ENCODE measurements at regions not wholly inside any gene's neighbourhood (a gene's known extent, or its start where the extent isn't known, plus 50 kb on each side); places are given as distances from the start of the nearest gene placed in this dataset.

DNA sequence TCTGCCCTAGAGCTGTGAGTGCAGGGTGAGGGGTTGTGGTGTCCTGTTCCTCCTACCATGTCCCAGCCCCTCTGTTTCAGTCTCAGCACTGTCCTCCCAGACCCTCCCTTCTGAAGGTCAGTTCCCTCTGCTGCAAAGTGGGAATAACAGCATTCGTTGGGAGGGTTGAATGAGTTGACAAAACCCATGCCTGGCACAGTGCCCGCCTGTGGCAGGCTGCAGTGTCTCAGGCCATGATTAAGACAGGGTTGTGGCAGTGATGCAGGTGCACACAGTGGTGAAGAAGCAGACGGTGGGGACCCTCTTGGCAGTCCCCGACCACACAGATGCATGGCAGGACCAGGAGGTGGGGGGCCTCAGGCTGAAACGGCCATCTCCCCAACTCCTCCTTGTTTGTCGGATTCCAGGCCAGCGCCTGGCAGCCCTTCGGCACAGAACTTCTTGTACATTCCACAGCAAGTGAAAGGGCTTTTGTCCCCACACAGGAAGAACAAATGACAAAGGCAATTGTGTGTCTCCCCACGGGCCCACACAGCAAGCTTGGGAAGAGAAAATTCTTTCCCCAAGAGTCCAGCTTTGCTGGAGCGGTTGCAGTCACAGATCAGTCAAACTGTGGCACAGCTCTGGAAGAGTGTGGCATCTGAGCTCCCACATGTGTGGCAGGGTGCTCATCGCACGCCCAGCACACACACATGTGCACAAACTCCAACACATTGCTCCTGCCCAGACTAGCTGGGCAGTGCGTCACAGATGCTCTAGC, 58.1 kb upstream of the EPCAM start:
- no peaks in the 10 kb centered on the region for H3K36me3 ChIP-seq (ENCODE audit: insufficient read depth in 1 of 2, low read depth in 1 of 2)
- intact Hi-C loops (cut with DNase I), result no loop called here
- no peaks in the 10 kb centered on the region for H3K9me3 ChIP-seq
- ATAC-seq (peak; percentile 47 to 75 (median 68)), DNase-seq (peak in 1 of 2 donors; percentile 31)
- peak overlapping the region; percentile 48 for H3K27ac ChIP-seq
- WGBS, 3 donors, result 47 to 63% (median 49%) methylated on average over 13 of the region's 13 CpGs
- H3K4me3 ChIP-seq, result no peak overlapping the region
- peaks cover 15% of the 10 kb centered on the region for H3K4me1 ChIP-seq
- H3K27me3 ChIP-seq (ENCODE audit: insufficient read depth in 3 of 3, low read length in 2 of 3), result no peaks in the 10 kb centered on the region
- TF ChIP-seq, protein P1, sequence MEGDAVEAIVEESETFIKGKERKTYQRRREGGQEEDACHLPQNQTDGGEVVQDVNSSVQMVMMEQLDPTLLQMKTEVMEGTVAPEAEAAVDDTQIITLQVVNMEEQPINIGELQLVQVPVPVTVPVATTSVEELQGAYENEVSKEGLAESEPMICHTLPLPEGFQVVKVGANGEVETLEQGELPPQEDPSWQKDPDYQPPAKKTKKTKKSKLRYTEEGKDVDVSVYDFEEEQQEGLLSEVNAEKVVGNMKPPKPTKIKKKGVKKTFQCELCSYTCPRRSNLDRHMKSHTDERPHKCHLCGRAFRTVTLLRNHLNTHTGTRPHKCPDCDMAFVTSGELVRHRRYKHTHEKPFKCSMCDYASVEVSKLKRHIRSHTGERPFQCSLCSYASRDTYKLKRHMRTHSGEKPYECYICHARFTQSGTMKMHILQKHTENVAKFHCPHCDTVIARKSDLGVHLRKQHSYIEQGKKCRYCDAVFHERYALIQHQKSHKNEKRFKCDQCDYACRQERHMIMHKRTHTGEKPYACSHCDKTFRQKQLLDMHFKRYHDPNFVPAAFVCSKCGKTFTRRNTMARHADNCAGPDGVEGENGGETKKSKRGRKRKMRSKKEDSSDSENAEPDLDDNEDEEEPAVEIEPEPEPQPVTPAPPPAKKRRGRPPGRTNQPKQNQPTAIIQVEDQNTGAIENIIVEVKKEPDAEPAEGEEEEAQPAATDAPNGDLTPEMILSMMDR (IDR thresholded peaks at IDR 0.05), result no peak

- WGBS, 3 donors, result 53 to 61% (median 54%) methylated on average over 9 of the region's 9 CpGs
- Histone ChIP-seq H3K27ac (peak overlapping the region; percentile 48), H3K27me3 (ENCODE audit: insufficient read depth in 3 of 3, low read length in 2 of 3) (no peaks in the 10 kb centered on the region), H3K4me1 (peaks cover 15% of the 10 kb centered on the region), H3K36me3 (ENCODE audit: insufficient read depth in 1 of 2, low read depth in 1 of 2) (no peaks in the 10 kb centered on the region), H3K9me3 (no peaks in the 10 kb centered on the region), H3K4me3 (no peak overlapping the region)
- ATAC-seq (peak; percentile 22 to 31 (median 23)), DNase-seq (no peak)
- TF ChIP-seq, protein P1 (IDR thresholded peaks at IDR 0.05), result no peak
- intact Hi-C loops (cut with DNase I), result no loop called here
These were observed 58.9 kb upstream of the EPCAM start for GRCh38 chr2:47309952-47310800.

GRCh38 chr2:47309472-47309951, 59.6 kb upstream of the EPCAM start:
- intact Hi-C loops (cut with DNase I), result no loop called here
- H3K27ac ChIP-seq, result no peak overlapping the region
- H3K4me3 ChIP-seq, result no peak overlapping the region
- peak in 2 of 4 donors; percentile 10 to 22 for ATAC-seq
- no peaks in the 10 kb centered on the region for H3K9me3 ChIP-seq
- WGBS, 3 donors, result 86 to 95% (median 90%) methylated on average over 5 of the region's 5 CpGs
- H3K36me3 ChIP-seq (ENCODE audit: insufficient read depth in 1 of 2, low read depth in 1 of 2), result no peaks in the 10 kb centered on the region
- no peaks in the 10 kb centered on the region for H3K27me3 ChIP-seq (ENCODE audit: insufficient read depth in 3 of 3, low read length in 2 of 3)
- TF ChIP-seq, protein P1 (IDR thresholded peaks at IDR 0.05), result no peak
- H3K4me1 ChIP-seq, result peaks cover 17% of the 10 kb centered on the region
- DNase-seq, result no peak

GRCh38 chr2:47307066-47307465, 62.0 kb upstream of the EPCAM start:
- TF ChIP-seq, protein P1 (IDR thresholded peaks at IDR 0.05), result no peak
- H3K36me3 ChIP-seq (ENCODE audit: insufficient read depth in 1 of 2, low read depth in 1 of 2), result no peaks in the 10 kb centered on the region
- no peak overlapping the region for H3K4me3 ChIP-seq
- no peaks in the 10 kb centered on the region for H3K27me3 ChIP-seq (ENCODE audit: insufficient read depth in 3 of 3, low read length in 2 of 3)
- no peak for ATAC-seq
- intact Hi-C loops (cut with DNase I), result no loop called here
- no peaks in the 10 kb centered on the region for H3K9me3 ChIP-seq
- no peak overlapping the region for H3K27ac ChIP-seq
- no peak for DNase-seq
- peaks cover 28% of the 10 kb centered on the region for H3K4me1 ChIP-seq
